Lower leg skin (tissue), 4 donors: ENCODE measurements at regions not wholly inside any gene's neighbourhood (a gene's known extent, or its start where the extent isn't known, plus 50 kb on each side); places are given as distances from the start of the nearest gene placed in this dataset.

ENCODE experiments used
- DNase-seq, 2 donors: peaks; one replicate each; pipeline ENCODE4 v3.0.0-alpha.2; 2019; ENCODE audit warnings: low spot score in 2 of 2
- H3K4me3 ChIP-seq: fragments of 200-600 bp; sonication (generic); 2 replicates; pipeline ENCODE4 v1.5.1; 2017; ENCODE audit warnings: mild to moderate bottlenecking, low read depth; ENCODE audit not compliant: poor library complexity, severe bottlenecking
- CTCF ChIP-seq, 3 donors: fragments of 450-650 bp; IDR thresholded peaks; one replicate each; pipeline ENCODE4 v1.5.1; 2016; ENCODE audit warnings: antibody characterized with exemption in 3 of 3, mild to moderate bottlenecking in 3 of 3, moderate library complexity in 2 of 3
- POLR2A ChIP-seq, 2 donors: fragments of 450-650 bp; IDR thresholded peaks; one replicate each; pipeline ENCODE4 v1.6.1; 2016 to 2017; ENCODE audit warnings: antibody characterized with exemption in 2 of 2, mild to moderate bottlenecking in 1 of 2, moderate library complexity in 1 of 2
- WGBS, 2 donors: methylation state at CpG; one replicate each; pipeline ENCODE4 v1.1.5; 2018; 5-methylcytosine and 5-hydroxymethylcytosine counted together
- intact Hi-C: fragments of 100-400 bp; cut with DNase I; formaldehyde crosslinking; loops from one replicate; pipeline ENCODE4 v1.15.0; 2023; ENCODE audit warnings: low total_unique reads

- TF ChIP-seq CTCF (IDR thresholded peaks at IDR 0.05) (no peak), POLR2A (IDR thresholded peaks at IDR 0.05) (no peak)
- no peak for DNase-seq
- no peak overlapping the region for H3K4me3 ChIP-seq
- intact Hi-C loops = no loop called here
- 69 to 74% methylated on average over 8 of the region's 8 CpGs for WGBS, 2 donors
These were observed 60.9 kb upstream of the RFLNA start for GRCh38 chr12:124233846-124234640.

GRCh38 chr12:124236625-124237031 is 58.3 kb upstream of the RFLNA start:
- TF ChIP-seq CTCF (IDR thresholded peaks at IDR 0.05) = no peak
- no peak for TF ChIP-seq POLR2A (IDR thresholded peaks at IDR 0.05)
- no peak for DNase-seq
- 78 to 87% methylated on average over 5 of the region's 5 CpGs for WGBS, 2 donors
- intact Hi-C loops = no loop called here
- H3K4me3 ChIP-seq = no peak overlapping the region

GRCh38 chr12:124238886-124239285 is 56.0 kb upstream of the RFLNA start:
- intact Hi-C loops = no loop called here
- WGBS, 2 donors = 58 to 68% methylated on average over 4 of the region's 4 CpGs
- TF ChIP-seq POLR2A (IDR thresholded peaks at IDR 0.05) = no peak
- TF ChIP-seq CTCF (IDR thresholded peaks at IDR 0.05) = no peak
- no peak for DNase-seq
- H3K4me3 ChIP-seq = no peak overlapping the region

- intact Hi-C loops = no loop called here
- H3K4me3 ChIP-seq = no peak overlapping the region
- no peak for DNase-seq
- no peak for TF ChIP-seq POLR2A (IDR thresholded peaks at IDR 0.05)
- TF ChIP-seq CTCF (IDR thresholded peaks at IDR 0.05) = no peak
- WGBS, 2 donors = 95 to 100% methylated on average over 1 of the region's 1 CpG
These were observed 54.4 kb upstream of the RFLNA start for GRCh38 chr12:124240493-124240892.

- H3K4me3 ChIP-seq = no peak overlapping the region
- TF ChIP-seq CTCF (IDR thresholded peaks at IDR 0.05) (no peak), POLR2A (IDR thresholded peaks at IDR 0.05) (no peak)
- DNase-seq = no peak
- intact Hi-C loops = no loop called here
- WGBS, 2 donors = 87 to 89% methylated on average over 17 of the region's 17 CpGs
These were observed 52.9 kb upstream of the RFLNA start for GRCh38 chr12:124241776-124242528.
